ENCODE measurements at regions not wholly inside any gene's neighbourhood (a gene's known extent, or its start where the extent isn't known, plus 50 kb on each side); places are given as distances from the start of the nearest gene placed in this dataset.

GRCh38 chr4:60266505-60266904 is 933.6 kb upstream of the ADGRL3 start:
- no peak for TF ChIP-seq CTCF (conservative IDR thresholded peaks at IDR 0.05; ENCODE audit: low read depth, low read length)
- TF ChIP-seq EZH2 (IDR thresholded peaks at IDR 0.05; ENCODE audit: borderline replicate concordance, low read depth, low read length, poor library complexity, severe bottlenecking): no peak
